IPS-NIHi11 (cell line): ENCODE measurements at regions not wholly inside any gene's neighbourhood (a gene's known extent, or its start where the extent isn't known, plus 50 kb on each side); places are given as distances from the start of the nearest gene placed in this dataset.

Experiments
- DNase-seq: peaks from one replicate; pipeline ENCODE4 v3.0.0; 2012; ENCODE audit warnings: mixed read lengths, low spot score

DNA sequence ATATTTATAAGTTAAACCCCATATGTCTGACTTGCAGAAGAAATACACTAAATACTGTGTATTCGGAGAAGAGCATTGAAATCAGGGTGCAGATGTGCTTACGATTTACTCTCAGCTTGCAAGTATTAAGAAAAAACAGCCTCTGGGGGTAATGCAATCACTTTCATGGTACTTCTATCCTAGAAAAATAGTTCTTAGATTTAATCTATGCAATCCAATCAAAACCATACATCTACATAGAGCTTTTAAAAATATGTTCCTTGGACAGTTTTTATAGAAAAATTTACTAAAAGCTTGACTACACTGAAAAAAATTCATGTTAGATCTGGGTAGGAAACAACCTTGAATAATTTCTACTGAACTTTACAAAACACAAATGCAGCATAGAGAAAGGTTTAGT, 890.3 kb upstream of the ADGRL2 start:
- no peak for DNase-seq

DNA sequence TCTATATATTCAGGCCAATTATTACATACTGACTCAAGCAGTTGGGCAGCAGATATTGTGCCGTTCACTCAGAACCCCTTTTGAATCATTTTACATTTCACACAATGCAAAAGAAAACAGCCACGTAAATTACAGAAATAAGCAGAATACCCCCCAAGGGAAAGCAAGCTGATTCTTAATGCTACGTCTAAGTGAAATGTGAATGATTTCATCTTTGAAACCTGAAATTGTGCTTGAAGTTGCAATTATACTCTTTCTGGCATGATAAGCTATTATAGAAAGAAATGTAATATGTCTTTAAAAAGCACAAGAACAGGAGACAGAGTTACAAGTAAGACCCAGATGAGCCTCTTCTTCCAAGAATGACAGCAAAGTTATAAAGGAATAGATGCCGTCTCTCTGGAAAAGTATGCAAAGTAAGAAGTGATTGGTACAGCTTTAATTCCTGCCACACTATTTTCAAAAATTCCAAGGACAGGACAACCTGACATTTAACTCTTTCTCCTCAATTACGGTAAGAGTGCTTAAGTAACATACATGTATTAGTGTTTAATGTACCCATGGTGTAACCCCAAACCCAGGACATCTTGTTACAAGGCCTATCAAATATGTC, 891.5 kb upstream of the ADGRL2 start:
- DNase-seq: no peak

DNA sequence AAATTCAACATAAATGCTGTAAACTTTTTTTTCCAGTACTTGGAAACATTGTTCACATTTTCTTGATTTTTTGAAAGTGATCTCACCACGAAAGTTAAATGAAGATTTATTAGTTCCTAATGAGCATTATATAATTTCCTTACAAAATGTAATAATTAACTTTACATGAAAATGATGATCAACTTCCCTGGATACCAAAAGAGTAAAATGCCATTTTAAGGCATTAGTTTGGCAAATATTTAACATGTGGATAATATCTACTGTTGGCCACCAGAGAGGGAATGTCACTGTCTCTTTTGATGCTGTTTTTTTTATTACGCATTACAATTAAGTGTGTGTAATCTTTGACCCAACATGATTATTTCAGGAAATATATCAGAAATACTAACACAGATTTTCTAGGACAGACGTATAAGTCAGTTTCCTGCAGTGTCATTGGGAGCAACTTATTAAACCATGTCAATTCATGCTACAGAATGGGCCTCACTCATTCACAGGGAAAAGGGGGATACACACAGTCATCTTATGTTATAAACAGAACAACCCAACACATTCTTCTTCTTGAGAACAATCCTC, 903.9 kb upstream of the ADGRL2 start:
- no peak for DNase-seq

DNA sequence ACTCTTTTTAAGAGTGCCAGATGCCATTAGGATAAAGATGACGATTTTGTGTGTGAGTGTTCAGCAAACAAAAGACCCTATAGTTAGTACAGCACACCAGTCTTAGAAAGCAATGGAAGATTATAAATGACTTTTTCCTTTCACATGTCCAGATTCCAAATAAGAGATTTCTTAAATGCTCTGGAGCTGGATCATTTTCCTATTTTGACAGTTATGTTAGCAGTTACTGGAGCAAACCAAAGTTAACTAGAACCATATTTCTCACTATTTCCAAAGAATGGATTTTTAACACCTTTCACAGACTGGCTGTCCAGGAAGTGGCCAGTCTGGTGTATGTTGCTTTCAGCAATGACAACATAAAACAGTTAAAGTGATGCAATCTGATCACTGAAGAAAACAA, 905.8 kb upstream of the ADGRL2 start:
- DNase-seq: no peak

DNA sequence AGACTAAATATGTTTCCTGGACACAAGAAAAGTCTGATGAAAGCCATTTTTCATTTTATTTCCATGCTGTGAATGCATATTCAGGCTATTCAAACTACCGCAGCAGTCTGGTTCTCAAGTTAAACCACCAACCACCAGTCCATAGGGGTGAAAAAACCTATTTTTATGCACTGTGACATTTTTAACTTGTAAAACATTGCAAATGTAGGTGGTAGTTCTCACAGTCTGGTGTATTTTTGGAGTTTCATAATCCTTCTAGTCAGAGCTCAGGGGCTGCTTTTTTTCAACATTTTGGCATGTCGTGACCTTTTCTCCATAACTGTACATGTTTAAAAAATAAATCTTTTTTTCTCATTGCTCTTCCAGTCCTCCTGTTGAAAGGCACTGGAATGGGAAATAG, 907.6 kb upstream of the ADGRL2 start:
- no peak for DNase-seq

DNA sequence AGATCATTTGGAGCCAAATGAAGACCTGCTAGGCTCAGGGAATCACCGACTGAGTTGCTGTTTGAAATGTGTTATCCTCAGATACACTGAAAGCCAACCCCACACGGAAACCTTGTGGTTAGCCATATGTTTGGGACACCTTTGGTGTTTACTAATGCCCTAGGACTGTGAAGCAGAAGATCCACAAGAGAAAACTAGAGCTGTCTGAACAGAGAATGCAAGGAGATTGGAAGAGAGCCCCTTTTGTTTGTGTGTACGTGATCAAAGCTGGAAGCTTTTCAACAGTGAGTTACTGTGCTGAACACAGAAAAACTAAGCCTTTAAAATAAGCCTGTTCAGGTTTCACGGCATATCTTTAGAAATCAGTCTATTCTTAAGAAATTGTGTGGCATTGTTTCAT, 908.2 kb upstream of the ADGRL2 start:
- no peak for DNase-seq

DNA sequence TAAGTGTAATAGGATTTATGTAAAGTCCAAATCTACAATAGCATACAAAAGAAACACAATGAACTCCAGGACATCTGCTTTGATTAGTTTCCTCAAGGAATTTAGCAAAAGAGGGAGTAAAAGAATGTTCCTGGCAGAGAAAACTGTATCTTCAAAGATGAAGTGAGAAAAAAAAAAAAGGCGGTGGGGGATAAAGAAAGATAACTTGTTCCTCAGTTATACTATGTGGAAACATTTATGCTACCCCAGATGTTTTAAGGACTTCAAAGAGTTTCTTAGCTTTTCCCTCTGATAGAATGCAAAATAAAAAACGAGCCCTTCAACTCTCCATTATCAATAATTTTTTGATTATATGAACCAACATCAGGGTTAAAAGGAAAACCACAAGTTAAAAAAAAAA, 908.9 kb upstream of the ADGRL2 start:
- no peak for DNase-seq

DNA sequence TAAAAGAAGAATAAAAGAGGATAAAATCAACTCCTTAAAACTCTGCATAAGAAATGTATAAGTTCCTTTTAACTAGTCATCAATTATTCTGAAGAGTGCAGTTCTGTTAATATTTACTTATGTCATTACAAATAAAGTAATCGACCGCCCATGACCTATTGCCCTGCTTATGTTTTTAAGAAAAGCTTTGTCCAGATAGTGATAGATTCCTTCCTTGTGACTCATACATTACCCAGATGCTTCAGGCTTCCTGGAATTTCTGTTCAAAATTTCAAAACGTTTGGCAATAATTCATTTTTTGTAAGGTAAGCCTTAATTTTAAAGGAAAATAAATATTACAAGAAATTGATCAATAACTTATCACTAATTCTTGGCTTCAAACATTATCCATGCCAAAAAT, 918.2 kb upstream of the ADGRL2 start:
- DNase-seq: no peak

DNA sequence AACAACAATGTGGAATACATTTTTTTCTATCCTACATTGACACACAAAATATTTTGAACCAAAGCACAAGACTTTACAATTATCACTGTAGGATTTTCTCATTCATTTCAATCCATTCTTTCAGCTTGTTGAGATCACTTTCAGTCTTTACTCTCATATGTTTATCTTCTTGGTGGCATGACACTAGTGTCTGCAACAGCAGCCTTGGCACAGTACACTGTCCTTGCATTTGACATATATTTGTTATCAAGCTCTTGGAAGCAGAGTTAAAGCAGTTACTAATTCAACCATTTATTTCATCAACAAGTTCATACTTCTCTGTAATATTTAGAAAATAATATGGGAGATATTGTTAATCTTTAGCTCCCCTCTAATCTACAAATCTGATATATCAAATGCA, 922.4 kb upstream of the ADGRL2 start:
- no peak for DNase-seq

DNA sequence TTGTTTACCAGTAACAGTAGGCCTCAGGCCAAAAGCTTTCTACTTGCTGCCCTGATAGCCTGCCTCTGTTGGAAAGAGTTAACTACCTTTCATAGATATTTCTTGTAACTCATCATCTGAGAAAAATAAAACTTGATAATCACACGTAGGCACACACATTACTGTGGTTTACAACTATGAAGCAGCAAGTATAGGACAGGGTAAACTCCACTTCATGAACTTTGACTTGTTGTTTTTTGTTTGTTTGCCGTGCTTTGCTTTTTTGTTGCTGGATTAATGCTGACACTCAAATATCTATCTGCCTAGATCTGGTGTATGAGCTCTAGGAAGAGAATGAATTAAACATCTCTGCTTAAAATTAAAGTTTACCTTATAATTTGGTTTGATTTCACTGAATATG, 924.7 kb upstream of the ADGRL2 start:
- no peak for DNase-seq

DNA sequence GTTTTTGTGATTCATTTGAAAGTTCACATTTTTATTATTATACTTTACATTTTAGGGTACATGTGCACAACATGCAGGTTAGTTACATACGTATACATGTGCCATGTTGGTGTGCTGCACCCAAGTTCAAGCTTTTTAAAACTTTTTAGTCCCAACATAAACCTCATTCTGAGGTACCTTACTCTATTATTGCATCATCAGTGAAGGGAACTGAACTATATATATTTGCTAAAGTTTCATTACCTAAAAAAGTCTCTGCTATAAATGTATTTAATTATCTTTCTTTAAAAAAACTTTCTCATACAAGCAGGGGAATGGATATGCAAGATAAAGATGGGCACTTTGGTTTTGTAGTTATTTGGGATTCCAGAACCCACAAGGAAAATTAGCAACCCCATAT, 931.4 kb upstream of the ADGRL2 start:
- DNase-seq: no peak

DNA sequence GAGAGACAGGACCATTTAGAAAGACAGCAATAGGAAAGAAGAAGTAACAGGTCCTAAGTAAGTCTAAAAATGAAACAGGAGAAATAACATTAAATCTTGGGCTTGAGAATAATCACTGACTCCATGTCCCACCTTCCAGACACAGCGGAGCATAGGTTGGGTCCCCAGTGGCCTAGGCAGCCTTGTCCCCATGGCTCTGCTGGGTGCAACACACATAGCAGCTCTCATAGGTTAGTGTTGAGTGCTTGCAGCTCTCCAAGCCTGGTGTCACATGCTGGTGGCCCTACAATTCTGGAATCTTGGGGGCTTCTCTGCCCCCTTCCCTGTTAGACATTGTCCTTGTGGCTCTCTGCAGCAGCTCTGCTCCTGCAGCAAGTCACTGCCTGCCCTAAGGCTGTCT, 952.8 kb upstream of the ADGRL2 start:
- no peak for DNase-seq

DNA sequence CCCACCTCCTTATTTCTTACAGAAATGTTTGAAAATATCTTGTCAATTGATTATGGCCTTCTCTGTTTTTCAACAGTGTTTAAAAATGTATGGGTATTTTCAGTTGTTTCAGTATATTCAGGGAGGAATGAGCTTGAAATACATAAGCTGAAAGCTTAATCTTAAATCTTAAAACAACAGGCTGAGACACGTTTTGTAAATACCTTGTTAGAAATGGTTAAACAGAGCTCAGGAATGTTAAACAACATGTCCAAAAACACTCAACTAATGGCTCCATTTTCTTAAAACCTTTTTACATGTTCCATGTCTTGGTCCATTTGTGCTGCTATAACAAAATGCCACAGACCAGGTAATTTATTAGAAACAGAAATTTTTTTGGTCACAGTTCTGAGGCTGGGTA, 953.8 kb upstream of the ADGRL2 start:
- no peak for DNase-seq

DNA sequence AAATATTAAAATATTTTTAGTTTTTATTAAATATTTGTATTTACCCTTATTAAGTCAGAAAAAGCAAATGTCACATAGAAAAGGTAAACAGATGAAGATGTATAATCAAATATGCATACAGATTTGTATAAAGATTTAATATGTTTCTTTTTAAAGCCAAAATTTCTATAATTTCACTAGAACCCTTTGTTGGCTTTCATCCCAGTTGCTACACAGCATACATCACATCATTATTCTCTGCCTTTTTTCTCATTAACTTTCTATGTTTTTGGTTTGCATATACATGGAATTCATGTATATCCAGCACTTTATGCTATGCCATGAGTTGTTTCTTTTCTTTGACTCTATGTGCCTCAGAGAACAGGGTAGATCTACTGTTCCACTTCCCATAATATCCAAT, 957.9 kb upstream of the ADGRL2 start:
- DNase-seq: no peak

DNA sequence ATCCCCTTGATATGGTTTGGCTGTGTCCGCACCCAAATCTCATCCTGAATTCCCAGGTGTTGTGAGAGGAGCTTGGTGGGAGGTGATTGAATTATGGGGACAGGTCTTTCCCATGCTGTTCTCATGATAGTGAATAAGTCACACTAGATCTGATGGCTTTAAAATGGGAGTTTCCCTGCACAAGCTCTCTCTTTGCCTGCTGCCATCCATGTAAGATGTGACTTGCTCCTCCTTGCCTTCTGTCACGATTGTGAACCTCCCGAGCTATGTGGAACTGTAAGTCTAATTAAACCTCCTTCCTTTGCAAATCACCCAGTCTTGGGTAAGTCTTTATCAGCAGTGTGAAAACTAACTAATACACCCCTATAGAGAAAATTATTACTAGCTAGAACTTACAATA, 959.5 kb upstream of the ADGRL2 start:
- DNase-seq: no peak

DNA sequence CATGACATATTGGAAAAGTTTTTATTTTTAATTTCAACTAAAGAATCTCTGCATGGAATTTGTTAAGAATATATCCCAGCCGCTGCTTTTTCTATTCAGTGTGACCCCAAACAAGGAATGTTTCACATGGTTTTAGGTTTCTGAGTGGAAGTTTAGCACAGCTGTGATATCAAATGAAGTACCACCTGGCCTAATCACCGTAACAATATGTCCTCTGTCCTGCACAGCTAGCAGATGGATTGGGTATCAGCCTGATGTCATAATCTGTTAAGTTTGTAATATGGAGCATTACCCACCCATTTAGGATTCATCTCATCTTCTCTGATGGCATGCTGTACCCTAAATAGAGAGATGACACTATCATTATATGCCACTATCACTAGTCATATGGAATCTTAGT, 963.7 kb upstream of the ADGRL2 start:
- no peak for DNase-seq

DNA sequence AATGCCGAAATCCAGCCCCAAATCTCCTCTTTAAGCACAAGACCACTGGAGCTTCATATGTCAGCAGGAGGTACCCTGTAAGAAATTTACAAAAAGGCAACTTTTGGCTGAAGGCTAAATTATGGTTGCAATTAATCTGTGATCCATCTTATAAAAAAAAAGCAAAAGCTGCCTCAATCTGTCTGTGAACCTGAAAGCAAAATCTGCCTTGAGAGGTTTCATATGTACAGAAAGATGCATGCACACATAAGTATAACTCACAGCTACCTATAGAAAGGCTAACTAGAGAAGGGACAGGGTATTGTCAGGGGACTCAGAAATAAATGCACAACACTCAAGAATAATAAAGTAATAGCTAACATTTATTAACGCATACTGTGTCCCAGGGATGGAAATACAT, 964.2 kb upstream of the ADGRL2 start:
- DNase-seq: no peak

DNA sequence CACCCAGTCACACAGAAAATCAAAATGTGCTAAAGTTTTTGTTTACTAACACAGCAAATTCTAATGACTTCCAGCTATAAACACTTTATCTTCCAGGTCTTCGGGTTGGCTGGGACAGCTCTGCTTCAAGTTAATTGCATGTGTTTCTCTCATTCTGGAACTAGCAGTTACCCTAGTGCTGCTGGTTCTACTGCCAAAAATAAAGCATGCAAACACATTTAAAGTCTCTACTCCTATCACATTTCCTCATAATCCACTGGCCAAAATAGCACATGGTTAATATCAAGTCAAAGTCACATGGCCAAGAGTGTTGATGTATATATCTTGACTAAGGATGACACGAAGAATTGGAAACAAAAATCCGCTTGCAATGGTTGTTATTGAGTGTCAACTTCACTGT, 973.1 kb upstream of the ADGRL2 start:
- no peak for DNase-seq

DNA sequence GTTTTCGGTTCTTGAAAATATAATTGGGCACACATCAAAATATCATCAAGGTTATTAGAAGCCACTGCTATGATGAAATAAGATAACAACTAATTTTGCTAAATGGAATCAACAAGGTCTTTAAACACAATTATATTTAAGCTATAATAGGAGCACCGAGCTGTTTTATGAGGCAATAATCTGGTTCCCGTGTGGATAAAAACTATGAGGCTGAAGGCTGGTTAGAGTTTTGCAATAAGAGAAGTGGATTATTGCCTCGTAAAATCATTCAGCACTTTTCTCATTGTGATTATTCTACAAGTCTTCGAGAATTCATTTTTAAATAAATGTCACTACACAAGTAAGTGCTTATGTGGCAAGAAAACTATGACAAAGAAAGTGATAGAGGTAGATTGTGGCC, 975.7 kb upstream of the ADGRL2 start:
- DNase-seq: no peak

DNA sequence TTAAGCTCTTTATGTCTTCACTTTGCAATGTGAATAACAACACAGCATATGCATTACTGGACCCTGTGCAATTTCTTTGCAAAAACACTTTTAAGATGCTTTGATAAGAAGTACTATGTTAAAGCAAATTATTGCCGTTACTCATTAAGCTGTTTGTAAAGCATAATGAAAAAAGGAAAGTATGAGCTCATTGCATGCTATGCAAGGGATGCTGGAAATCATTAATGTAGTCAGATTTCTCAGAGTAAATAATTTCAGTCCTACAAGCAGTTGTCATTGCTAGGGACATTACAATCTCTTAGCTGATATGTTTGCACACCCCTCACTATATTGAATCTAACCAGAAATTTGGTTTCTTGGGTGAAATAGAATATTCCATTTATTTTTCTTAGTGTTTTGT, 982.5 kb upstream of the ADGRL2 start:
- no peak for DNase-seq

DNA sequence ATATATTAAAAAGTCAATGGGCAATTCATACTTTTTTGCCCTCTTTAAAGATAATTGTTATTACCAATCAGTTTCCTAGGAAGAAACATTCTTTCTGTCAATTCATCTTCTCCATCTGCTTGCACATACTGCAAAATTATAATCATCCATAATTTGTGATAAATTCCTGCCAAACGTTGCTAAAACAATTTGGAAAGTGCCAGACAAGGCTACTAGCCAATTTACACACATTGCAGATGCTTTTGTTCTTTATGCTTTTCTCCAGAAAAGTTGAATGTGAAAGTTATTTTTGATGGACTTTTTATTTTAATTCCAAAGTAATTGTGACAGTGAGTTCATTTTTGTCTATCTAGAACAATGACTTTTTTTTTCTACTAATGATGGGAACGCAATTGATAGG, 992.8 kb upstream of the ADGRL2 start:
- no peak for DNase-seq

DNA sequence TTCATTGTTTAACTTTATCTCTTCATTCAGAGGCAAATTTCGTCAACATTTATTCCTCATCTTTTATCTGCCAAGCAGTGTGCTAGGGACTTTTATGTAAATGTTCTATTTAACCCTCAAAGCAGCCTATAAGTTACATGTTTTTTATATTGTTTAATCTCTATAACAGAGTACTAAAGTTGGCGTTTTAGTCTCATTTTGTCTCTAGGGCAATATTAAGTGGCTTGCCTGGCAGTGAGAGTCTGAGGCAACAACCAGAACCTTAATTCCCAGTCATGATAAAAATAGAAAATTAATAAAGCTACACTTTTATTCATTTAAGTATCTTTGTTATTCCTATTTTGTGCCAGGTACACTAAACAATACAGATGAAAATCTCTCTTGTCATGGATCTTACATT, 994.3 kb upstream of the ADGRL2 start:
- DNase-seq: no peak

DNA sequence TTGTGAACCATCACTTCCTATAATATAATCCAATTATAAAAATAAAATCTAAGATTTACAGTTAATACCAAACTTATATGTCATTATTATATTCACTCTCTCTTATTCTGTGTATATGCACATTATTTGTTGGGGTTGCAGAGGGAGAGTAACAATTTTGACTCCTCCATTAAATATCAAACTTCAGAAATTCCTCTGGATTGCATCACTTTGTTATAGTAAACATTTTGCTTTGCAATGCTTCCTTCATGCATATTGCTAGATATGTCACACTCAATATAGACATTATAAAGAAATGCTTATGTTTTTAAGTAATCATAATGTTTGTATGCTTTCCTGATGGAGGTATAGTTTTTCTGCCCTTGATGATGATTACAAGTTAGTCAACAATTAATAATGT, 999.0 kb upstream of the ADGRL2 start:
- DNase-seq: no peak

DNA sequence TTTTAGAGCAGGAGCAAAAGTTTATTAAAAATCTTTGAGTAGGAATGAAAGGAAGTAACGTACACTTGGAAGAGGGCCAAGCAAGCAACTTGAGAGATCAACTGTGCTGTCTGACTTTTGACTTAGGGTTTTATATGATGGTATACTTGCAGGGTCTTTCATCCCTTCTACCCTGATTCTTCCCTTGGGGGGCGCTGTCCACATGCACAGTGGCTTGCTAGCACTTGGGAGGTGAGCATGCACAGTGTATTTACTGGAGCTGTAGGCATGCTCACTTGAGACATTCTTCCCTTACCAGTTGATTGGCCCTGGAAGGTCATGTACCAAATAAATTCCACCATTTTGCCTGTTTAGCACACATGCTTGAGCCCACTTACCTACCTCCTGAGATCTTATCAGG, 1001.3 kb upstream of the ADGRL2 start:
- no peak for DNase-seq

DNA sequence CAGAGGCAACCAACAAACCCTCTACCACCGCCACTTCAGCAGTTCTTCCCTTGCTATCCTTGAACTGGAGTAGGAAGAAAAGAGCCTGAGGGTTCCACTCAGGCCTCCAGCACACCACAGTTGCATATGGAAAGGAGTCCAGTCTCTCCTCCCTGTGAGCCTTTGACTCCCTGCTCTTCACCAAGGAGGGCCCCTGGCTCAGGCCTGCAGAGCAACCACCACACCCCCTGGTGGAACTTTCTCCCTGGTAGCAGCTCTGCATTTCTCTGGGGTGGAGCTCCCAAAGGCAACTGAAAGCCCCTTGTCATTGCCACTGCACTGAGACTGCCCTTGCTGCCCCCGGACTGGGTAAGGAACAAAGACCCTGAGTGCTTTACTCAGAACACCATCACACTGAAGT, 1021.5 kb upstream of the ADGRL2 start:
- no peak for DNase-seq
